ENCODE measurements at regions not wholly inside any gene's neighbourhood (a gene's known extent, or its start where the extent isn't known, plus 50 kb on each side); places are given as distances from the start of the nearest gene placed in this dataset.

DNA sequence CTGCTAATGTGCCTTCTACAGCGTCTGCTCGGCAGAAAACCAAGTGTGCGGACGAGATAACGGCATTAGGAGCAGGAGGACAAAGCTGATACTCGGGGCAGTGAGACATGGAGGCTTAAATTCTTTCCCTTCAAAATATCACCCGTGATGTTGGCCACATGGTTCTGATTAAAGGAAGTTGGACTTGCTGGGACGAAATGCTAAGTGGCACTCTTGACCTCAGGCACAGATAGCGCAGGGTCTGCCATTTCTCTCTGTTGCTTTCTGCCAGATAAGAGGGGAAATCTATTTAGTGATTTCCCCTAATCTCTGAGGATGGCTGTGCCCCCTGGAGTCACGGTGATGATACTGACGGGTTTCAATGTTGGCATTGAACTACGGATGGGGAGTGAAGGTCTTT, 509.6 kb upstream of the EEF2KMT start:
- no peak for DNase-seq

GRCh38 chr16:5605404-5605803, 507.8 kb upstream of the EEF2KMT start:
- DNase-seq: no peak

DNA sequence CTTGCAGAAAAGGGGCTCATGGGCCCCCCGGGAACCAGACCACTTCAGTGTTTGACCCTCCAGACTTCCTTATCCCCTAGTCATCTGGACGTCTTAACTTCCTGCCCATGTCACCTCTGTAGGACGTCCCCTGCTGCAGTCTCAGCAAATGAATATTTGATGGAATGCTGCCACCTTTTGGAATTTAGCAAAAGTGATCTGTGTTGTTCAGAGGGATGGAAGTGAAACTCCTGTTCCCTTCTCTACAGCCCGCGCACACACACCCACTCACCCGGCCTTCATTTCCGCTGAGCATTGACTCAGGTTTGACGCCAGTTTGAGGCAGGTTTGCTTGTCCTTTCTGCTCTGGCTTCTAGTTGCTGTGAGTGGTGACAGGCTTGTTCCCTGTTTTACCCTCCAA, 507.2 kb upstream of the EEF2KMT start:
- no peak for DNase-seq

- no peak for DNase-seq
Observed at GRCh38 chr16:5603836-5604235, 506.2 kb upstream of the EEF2KMT start.

DNA sequence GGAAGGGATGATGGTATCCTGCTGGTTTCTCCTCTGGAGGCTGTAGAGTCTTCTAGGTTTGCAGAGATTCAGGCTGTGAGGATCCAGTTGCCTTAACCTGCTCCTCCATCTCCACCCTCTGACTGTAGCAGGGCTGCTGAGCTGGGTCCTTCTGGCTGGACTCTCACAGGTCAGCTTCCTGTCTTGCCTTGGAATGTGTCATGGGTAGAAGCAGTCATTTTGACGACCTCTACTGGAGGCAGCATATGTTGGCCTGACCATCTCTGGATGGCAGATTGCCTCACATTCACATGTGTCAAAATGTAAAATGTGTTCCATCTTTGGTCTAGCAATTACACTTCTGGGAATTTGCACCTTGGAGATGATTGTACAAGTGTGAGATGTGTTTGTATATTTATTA, 504.4 kb upstream of the EEF2KMT start:
- no peak for DNase-seq

- no peak for DNase-seq
Observed at GRCh38 chr16:5598793-5599192, 501.2 kb upstream of the EEF2KMT start.

- DNase-seq: no peak
Observed at GRCh38 chr16:5595849-5596248, 498.3 kb upstream of the EEF2KMT start.

- DNase-seq: no peak
Observed at GRCh38 chr16:5590416-5590815, 492.8 kb upstream of the EEF2KMT start.

DNA sequence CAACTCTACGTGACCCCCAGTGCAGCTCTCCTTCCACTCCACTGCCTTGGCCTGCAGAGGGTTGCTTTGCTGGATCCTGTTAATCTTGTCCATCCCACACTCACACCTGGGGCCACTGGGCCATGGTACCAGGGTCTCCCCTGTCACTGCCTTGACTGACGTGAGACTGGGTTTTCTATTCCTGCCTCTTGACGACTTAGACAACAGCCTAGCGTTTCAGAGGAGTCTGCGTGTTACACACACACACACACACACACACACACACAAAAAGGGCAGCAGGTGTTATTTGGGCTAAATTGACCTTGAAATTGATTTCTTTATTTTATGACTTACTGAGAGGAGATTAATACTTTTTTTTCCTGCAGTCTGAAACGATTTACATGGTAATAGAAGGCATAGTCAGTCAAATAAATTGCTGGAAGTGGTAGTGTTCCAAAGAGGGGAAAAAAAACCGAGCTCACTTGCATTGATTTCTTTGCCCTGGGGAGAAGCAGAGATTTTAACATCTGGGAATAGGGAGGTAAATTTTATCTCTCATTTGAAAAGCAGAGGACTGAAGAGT, 492.3 kb upstream of the EEF2KMT start:
- no peak for DNase-seq

DNA sequence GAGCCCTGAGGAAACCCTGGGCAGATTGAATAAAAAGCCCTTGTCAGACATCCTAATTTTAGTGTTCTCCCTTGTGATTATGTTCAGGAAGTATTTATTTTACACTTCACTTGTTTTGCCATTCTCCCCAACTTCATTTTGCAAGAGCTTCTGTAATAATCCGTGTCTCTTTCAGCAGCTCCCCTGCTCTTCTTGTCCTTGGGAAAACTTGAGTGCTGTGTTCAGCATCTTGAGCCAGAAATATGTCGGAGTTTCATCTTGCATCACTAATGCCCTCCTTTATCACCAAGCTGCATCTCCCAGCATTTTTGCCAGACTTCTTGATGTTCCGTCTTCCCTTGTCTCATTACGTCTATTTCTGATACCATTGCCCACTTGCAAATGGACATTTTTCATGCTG, 486.5 kb upstream of the EEF2KMT start:
- no peak for DNase-seq

DNA sequence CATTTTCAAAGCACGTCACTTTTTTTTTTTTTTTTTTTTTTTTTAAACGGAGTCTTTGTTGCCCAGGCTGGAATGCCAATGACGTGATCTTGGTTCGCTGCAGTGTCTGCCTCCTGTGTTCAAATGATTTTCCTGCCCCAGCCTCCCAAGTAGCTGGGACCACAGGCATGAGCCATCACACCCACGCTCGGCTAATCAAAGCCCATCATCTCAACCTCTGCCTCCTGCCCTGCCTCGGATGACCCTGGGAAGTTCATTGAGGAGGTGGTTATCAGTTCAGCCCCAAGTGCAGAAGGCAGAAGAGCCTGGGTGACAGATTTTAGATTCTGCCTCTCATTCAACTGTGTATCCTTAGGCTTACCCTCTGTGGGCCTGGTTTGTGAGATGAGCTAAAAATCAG, 484.9 kb upstream of the EEF2KMT start:
- no peak for DNase-seq

DNA sequence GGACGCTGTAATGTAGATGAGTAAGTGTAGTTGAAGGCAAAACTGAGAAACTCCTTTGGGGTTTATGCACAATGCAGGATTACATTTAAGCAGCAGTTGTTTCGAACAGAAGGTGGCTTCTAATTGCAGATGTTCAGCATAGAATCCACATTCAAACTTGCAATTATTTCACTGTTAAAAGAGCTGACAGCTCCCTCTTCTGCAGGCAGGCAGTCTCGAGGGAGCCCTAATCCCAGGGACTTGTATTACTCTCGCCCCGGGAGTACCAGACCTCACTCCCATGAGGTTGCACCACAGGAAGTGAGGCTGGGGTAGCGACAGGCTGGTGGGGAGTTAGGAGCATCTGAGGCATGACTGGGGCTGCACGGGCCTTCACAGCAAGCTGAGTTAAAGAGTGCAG, 484.3 kb upstream of the EEF2KMT start:
- no peak for DNase-seq

GRCh38 chr16:5581428-5581827, 483.8 kb upstream of the EEF2KMT start:
- DNase-seq: no peak

- DNase-seq: no peak
Observed at GRCh38 chr16:5580772-5581171, 483.2 kb upstream of the EEF2KMT start.

DNA sequence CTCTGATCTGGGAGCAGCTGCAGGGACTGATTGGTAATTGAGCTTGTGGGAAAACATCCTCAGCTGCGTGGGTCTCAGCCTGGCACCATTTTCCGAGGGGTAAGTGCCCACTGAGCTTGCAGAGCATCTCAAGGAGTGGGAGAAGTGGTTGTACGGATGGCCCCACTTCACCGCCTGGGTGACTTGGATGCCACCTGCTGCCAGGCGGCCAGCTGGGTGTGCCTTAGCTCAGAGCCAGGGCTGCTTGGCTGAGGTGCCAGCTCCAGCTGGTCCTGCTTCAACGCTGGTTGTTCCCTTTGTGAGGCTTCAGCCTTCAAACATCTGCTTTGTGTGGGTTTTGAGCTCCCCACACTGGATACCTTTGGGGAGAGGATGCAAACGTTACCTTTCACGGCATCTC, 482.7 kb upstream of the EEF2KMT start:
- DNase-seq: no peak

- DNase-seq: no peak
Observed at GRCh38 chr16:5578980-5579379, 481.4 kb upstream of the EEF2KMT start.

DNA sequence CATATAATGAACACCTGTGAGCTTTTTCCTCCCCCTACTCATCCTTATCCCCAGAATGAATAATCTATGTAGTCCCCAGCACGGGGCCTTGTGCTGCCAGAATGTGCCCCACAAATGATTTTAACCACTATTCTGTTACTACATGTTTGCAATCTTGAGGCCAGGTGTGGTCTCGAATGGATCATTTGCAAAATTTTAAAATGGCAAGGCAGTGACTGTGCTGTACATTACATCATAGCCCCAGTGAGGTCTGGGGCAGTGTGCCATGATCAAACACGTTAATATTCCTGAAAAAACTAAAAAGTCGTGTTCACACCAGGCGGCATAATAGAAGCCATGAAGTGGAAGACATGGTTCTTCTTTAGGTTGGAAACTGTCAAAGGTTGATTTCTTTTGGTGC, 479.9 kb upstream of the EEF2KMT start:
- DNase-seq: no peak

GRCh38 chr16:5575646-5576245, 478.2 kb upstream of the EEF2KMT start:
- DNase-seq: no peak

GRCh38 chr16:5575121-5575520, 477.5 kb upstream of the EEF2KMT start:
- DNase-seq: no peak

DNA sequence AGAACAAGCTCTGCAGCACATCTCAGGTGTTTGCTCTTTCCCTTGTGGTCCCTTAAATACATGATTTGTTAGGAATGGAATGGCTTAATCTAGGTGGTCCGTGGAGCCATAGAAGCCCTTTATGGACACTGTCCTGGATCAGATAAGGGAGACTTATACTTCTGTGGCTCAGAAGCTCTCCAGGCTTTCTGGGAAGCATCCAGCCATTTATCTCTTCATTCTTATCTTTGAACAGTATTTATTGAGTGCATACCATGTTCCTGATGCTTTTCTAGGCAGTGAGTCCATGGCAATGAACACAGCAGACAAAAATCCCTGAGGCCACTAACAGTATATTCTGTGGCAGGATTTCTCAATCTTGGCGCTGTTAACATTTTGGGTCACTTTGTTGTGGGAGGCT, 474.5 kb upstream of the EEF2KMT start:
- no peak for DNase-seq

DNA sequence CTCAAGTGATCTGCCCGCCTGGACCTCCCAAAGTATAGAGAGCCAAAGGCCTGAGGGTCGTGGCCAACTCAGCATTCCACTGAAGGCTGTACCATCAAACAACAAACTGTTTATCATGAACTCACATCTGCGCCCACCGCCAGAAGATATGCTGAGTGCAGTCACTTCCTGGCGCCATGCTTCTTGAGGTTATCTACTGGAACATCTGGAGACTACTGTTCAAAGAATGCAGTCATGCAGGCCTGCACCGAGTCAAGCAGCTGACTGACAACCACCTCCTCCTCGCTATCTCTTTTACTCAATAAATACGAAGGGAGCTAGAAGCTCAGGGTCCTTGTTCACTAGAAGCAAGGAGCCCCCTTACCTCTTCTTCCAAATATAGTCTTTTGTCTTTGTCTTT, 473.9 kb upstream of the EEF2KMT start:
- no peak for DNase-seq

- DNase-seq: no peak
Observed at GRCh38 chr16:5561800-5562199, 464.2 kb upstream of the EEF2KMT start.

DNA sequence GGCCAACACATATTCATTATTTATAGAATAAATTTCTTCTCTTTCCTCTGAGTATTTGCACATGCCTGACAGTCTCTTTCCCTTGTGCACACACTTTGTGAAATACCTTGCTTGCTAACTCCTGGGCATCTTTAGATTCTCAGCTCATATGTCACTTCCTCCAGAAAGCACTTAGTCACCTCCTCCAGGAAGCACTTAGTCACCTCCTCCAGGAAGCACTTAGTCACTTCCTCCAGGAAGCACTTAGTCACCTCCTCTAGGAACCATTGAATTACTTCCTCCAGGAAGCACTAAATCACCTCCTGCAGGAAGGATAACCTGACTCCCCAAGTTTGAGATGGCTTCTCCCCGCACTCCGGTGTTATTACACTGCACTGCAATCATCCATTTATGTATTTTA, 462.5 kb upstream of the EEF2KMT start:
- DNase-seq: no peak

DNA sequence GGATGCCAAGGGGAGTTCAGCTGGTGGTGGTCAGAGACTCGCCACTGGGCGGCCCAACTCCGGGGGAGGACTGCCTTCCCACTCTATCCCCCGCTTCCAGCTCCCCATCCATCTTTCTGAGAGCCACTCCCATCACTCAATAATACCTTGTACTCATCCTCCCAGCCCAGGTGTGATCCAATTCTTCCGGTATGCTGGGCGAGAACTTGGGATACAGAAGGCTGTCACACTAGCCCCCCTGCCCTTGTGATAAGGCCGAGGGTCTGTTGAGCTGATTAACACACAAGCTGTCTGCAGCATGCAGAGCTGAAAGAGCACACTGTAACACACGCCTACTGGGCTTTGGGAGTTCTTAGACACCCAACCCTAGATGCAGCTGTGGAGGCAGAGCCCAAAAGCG, 460.4 kb upstream of the EEF2KMT start:
- no peak for DNase-seq

DNA sequence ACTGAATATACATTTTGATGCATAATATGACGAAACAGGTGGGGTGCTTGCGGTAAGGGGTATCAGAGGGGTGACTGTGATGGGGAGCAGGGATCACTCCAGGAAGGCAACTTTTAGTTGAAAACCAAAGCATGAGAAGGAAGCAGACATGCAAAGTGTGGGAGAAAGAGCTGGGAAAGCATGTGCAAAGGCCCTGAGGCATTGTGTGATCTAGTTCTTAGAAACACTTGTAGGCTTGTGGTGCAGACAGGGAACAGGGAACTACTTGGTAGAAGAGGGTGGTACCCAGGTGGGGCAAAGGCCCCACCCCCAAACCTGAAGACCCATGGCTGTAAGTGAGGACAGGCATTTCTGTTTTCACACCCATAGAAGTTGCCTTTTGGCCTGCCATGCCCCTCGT, 459.9 kb upstream of the EEF2KMT start:
- DNase-seq: no peak

Data from activated gamma-delta T cell treated with Interleukin-2 at 50 U/mL for 16 hours (primary cell).